ENCODE measurements at regions not wholly inside any gene's neighbourhood (a gene's known extent, or its start where the extent isn't known, plus 50 kb on each side); places are given as distances from the start of the nearest gene placed in this dataset.

GRCh38 chr5:68452286-68452685 lies 236.7 kb downstream of the PIK3R1 start:
- Histone ChIP-seq H3K27ac (ENCODE audit: extremely low read length, insufficient read depth, low read length) (no peak overlapping the region), H3K4me2 (ENCODE audit: low read depth, low read length) (no peak overlapping the region), H4K20me1 (ENCODE audit: insufficient read depth, low read length) (no peaks in the 10 kb centered on the region), H3K9me3 (ENCODE audit: low read length) (no peaks in the 10 kb centered on the region), H3K4me1 (ENCODE audit: insufficient read depth, low read length) (peaks cover 20% of the 10 kb centered on the region), H2AFZ (ENCODE audit: low read length) (no peak overlapping the region), H3K27me3 (ENCODE audit: control insufficient read depth in 1 of 2, insufficient read depth in 2 of 2, low read length in 2 of 2) (peaks cover 0 to 10% of the 10 kb centered on the region in 2 experiments; a peak in 1 of 5 replicates), H3K9ac (ENCODE audit: insufficient read depth, low read depth, low read length) (no peak overlapping the region), H3K4me3 (replicated peaks in 1 of 3; ENCODE audit: insufficient read depth in 1 of 3, low read depth in 2 of 3, low read length in 3 of 3) (no peak overlapping the region), H3K36me3 (replicated peaks in 1 of 2; ENCODE audit: control insufficient read depth in 1 of 2, insufficient read depth in 2 of 2, low read length in 2 of 2) (no peaks in the 10 kb centered on the region), H3K79me2 (ENCODE audit: insufficient read depth, low read length) (no peaks in the 10 kb centered on the region)
- FAIRE-seq, result no peak
- POLR2A ChIA-PET, result no interaction called here
- TF ChIP-seq ELF3 (CRISPR knock-in tag; IDR thresholded peaks at IDR 0.05), result peak; percentile 81
- TF ChIP-seq KAT8 (CRISPR knock-in tag; IDR thresholded peaks at IDR 0.05), result 0 out of 2 replicates have a peak, but pooled peaks have one; percentile 38
- peak; percentile 25; the same call in 1 of the 2 replicates for TF ChIP-seq MAFF (IDR thresholded peaks at IDR 0.05; ENCODE audit: low read depth, low read length)
- TF ChIP-seq GTF2F1 (IDR thresholded peaks at IDR 0.05; ENCODE audit: low read length), result no peak
- no peak for TF ChIP-seq GPN1 (CRISPR knock-in tag; IDR thresholded peaks at IDR 0.05; ENCODE audit: borderline replicate concordance)
- TF ChIP-seq MEIS2 (CRISPR knock-in tag; IDR thresholded peaks at IDR 0.05), result no peak
- peak; percentile 88 for TF ChIP-seq NFE2L2 (IDR thresholded peaks at IDR 0.05; ENCODE audit: low read length)
- no peak for TF ChIP-seq SMARCE1 (IDR thresholded peaks at IDR 0.05; ENCODE audit: borderline replicate concordance)
- TF ChIP-seq CENPX (CRISPR knock-in tag; IDR thresholded peaks at IDR 0.05), result no peak
- no peak for TF ChIP-seq SKI (IDR thresholded peaks at IDR 0.05; ENCODE audit: partially characterized antibody)
- TF ChIP-seq EP300 (IDR thresholded peaks at IDR 0.05; ENCODE audit: low read depth in 2 of 2, low read length in 2 of 2), result no peak
- TF ChIP-seq EP300 (CRISPR knock-in tag; IDR thresholded peaks at IDR 0.05; ENCODE audit: borderline replicate concordance), result peak; percentile 14; the same call in 1 of the 2 replicates
- TF ChIP-seq ARNTL (CRISPR knock-in tag; IDR thresholded peaks at IDR 0.05), result no peak
- TF ChIP-seq ZNF383 (CRISPR knock-in tag; IDR thresholded peaks at IDR 0.05; ENCODE audit: borderline replicate concordance), result no peak
- TF ChIP-seq, protein P1, sequence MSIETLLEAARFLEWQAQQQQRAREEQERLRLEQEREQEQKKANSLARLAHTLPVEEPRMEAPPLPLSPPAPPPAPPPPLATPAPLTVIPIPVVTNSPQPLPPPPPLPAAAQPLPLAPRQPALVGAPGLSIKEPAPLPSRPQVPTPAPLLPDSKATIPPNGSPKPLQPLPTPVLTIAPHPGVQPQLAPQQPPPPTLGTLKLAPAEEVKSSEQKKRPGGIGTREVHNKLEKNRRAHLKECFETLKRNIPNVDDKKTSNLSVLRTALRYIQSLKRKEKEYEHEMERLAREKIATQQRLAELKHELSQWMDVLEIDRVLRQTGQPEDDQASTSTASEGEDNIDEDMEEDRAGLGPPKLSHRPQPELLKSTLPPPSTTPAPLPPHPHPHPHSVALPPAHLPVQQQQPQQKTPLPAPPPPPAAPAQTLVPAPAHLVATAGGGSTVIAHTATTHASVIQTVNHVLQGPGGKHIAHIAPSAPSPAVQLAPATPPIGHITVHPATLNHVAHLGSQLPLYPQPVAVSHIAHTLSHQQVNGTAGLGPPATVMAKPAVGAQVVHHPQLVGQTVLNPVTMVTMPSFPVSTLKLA (IDR thresholded peaks at IDR 0.05), result no peak
- peak; percentile 87 for TF ChIP-seq NFE2 (CRISPR knock-in tag; IDR thresholded peaks at IDR 0.05)
- TF ChIP-seq ARID5B (CRISPR knock-in tag; IDR thresholded peaks at IDR 0.05), result peak; percentile 28; the same call in 1 of the 2 replicates
- TF ChIP-seq ELF1 (CRISPR knock-in tag; IDR thresholded peaks at IDR 0.05), result 0 out of 2 replicates have a peak, but pooled peaks have one; percentile 24
- TF ChIP-seq, protein P2, sequence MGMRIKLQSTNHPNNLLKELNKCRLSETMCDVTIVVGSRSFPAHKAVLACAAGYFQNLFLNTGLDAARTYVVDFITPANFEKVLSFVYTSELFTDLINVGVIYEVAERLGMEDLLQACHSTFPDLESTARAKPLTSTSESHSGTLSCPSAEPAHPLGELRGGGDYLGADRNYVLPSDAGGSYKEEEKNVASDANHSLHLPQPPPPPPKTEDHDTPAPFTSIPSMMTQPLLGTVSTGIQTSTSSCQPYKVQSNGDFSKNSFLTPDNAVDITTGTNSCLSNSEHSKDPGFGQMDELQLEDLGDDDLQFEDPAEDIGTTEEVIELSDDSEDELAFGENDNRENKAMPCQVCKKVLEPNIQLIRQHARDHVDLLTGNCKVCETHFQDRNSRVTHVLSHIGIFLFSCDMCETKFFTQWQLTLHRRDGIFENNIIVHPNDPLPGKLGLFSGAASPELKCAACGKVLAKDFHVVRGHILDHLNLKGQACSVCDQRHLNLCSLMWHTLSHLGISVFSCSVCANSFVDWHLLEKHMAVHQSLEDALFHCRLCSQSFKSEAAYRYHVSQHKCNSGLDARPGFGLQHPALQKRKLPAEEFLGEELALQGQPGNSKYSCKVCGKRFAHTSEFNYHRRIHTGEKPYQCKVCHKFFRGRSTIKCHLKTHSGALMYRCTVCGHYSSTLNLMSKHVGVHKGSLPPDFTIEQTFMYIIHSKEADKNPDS (CRISPR knock-in tag; IDR thresholded peaks at IDR 0.05), result no peak
- peak; percentile 17 to 52; a peak in 1 of 4 replicates for TF ChIP-seq MAFK (conservative IDR thresholded peaks at IDR 0.05 in 1 of 2, IDR thresholded peaks at IDR 0.05 in 1 of 2; ENCODE audit: low read length in 2 of 2)
- peak; percentile 67 for TF ChIP-seq FOSL2 (CRISPR knock-in tag; IDR thresholded peaks at IDR 0.05)
- in situ Hi-C loops (cut with HindIII; ENCODE audit: extremely low pct_ligation_motif_present, low pct_unique_long_range_greater_than_20kb) (no loop called here), intact Hi-C loops (cut with micrococcal nuclease; ENCODE audit: unreplicated experiment) (no loop called here)
- CTCF ChIA-PET (ENCODE audit: low intra/inter-chr PET ratio, low total read pairs), result no interaction called here
- no TSS peak for BruUV-seq (replicated peaks)
- peak; percentile 52 for DNase-seq (ENCODE audit: low spot score)
- whole genome bisulfite sequencing (ENCODE audit: low lambda C conversion rate), result 1% methylated on average over 3 of the region's 3 CpGs
- peak; percentile 22; the same call in 1 of the 3 replicates for ATAC-seq

All from HepG2 (cell line).